Endothelial cell of umbilical vein (primary cell): ENCODE measurements at regions not wholly inside any gene's neighbourhood (a gene's known extent, or its start where the extent isn't known, plus 50 kb on each side); places are given as distances from the start of the nearest gene placed in this dataset.

Source experiments
- EZH2 ChIP-seq: IDR thresholded peaks from 2 replicates; pipeline ENCODE4 v1.6.1; 2012; ENCODE audit warnings: borderline replicate concordance, low read depth, mild to moderate bottlenecking, moderate library complexity, low read length, inconsistent platforms; ENCODE audit not compliant: severe bottlenecking
- FOS ChIP-seq: IDR thresholded peaks from 2 replicates; pipeline ENCODE4 v1.6.1; 2011; ENCODE audit warnings: mild to moderate bottlenecking, low read length, moderate library complexity, borderline replicate concordance; ENCODE audit not compliant: insufficient read depth
- GATA2 ChIP-seq: IDR thresholded peaks from 2 replicates; pipeline ENCODE4 v1.7.0; 2011; ENCODE audit warnings: low read depth, mild to moderate bottlenecking, moderate library complexity, mixed read lengths, low read length; ENCODE audit not compliant: insufficient read length, insufficient read depth
- MYC ChIP-seq: IDR thresholded peaks from one replicate; pipeline ENCODE4 v1.6.1; 2011; ENCODE audit warnings: mild to moderate bottlenecking, low read depth, low read length
- POLR2A ChIP-seq: IDR thresholded peaks from 2 replicates; pipeline ENCODE4 v1.6.1; 2012; ENCODE audit warnings: low read depth, mild to moderate bottlenecking, control low read depth, low read length
- POLR2AphosphoS5 ChIP-seq: IDR thresholded peaks from 2 replicates; pipeline ENCODE4 v1.6.1; 2012; ENCODE audit warnings: low read depth, mild to moderate bottlenecking, control low read depth, low read length, moderate library complexity; ENCODE audit not compliant: insufficient read depth
- TF ChIP-seq, protein P1 (sequence below): IDR thresholded peaks from 2 replicates; pipeline ENCODE4 v1.6.1; 2011; ENCODE audit not compliant: insufficient read depth, insufficient read length
- TF ChIP-seq, protein P2 (sequence below), 2 donors: IDR thresholded peaks; 1 replicate in 1 of 2; 2 replicates in 1 of 2; pipeline ENCODE4 v1.5.1; 2011; ENCODE audit warnings: low read length in 2 of 2, mild to moderate bottlenecking in 2 of 2, moderate library complexity in 2 of 2, control low read depth in 1 of 2, inconsistent platforms in 1 of 2, low read depth in 1 of 2; ENCODE audit not compliant: insufficient read depth in 1 of 2; ENCODE audit errors: extremely low read depth in 1 of 2

DNA sequence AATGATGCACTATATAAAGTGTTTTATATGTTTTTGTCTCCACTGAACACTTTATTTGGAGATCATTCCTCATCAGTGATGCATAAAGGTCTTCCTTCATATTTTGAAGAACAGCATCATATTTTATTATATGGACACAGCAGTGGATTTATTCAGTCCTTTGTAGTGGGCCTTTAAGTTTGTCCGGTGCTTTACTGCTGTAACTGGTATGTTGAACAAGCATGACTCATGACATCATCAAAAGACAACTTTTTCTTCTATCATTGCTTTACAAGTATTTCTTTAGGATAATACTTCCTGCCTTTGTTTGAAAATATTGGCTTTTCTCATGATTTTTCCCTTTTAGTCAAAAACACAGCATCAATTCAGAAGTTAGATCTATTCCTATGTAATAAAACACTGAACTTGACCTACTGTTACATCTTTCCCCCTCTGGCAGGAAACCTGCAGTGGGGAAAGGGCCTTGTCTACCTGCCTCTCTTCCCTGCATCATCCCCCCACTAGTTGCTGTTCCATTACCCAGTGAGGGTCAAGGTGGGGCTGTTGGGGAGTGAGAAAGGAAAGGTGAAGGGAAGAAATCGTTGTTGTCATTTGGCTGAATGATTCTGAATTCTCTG lies 241.2 kb downstream of the CYP26B1 start:
- TF ChIP-seq POLR2A (no peak), POLR2AphosphoS5 (no peak), MYC (no peak), EZH2 (no peak), FOS (no peak), GATA2 (no peak)
- TF ChIP-seq, protein P1, sequence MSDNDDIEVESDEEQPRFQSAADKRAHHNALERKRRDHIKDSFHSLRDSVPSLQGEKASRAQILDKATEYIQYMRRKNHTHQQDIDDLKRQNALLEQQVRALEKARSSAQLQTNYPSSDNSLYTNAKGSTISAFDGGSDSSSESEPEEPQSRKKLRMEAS: no peak
- TF ChIP-seq, protein P2, sequence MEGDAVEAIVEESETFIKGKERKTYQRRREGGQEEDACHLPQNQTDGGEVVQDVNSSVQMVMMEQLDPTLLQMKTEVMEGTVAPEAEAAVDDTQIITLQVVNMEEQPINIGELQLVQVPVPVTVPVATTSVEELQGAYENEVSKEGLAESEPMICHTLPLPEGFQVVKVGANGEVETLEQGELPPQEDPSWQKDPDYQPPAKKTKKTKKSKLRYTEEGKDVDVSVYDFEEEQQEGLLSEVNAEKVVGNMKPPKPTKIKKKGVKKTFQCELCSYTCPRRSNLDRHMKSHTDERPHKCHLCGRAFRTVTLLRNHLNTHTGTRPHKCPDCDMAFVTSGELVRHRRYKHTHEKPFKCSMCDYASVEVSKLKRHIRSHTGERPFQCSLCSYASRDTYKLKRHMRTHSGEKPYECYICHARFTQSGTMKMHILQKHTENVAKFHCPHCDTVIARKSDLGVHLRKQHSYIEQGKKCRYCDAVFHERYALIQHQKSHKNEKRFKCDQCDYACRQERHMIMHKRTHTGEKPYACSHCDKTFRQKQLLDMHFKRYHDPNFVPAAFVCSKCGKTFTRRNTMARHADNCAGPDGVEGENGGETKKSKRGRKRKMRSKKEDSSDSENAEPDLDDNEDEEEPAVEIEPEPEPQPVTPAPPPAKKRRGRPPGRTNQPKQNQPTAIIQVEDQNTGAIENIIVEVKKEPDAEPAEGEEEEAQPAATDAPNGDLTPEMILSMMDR (IDR thresholded peaks at IDR 0.05; ENCODE audit: extremely low read depth in 1 of 2, insufficient read depth in 1 of 2, low read depth in 1 of 2, low read length in 2 of 2): no peak
